Activated B cell treated with CpG ODN at 0.5 μM for 24 hours (primary cell): ENCODE measurements at regions not wholly inside any gene's neighbourhood (a gene's known extent, or its start where the extent isn't known, plus 50 kb on each side); places are given as distances from the start of the nearest gene placed in this dataset.
"Not testable (repeated sequence)": the region's sequence is repeated elsewhere in the genome, so short reads cannot be mapped to it uniquely, and the experiment has no call there.

Source experiments
- ATAC-seq: fragments of 200-7000 bp; cut with Tn5 transposase; one replicate; pipeline ENCODE4 v1.10.0; 2021; ENCODE audit warnings: low read depth, mild to moderate bottlenecking, moderate library complexity
- CTCF ChIA-PET: fragments of 350-600 bp; sonication (Branson Sonifier 250); formaldehyde crosslinking; loops from one replicate; lab custom pipeline; 2021; ENCODE audit warnings: antibody characterized with exemption; lab: Charles Lee
- POLR2A ChIA-PET: fragments of 350-600 bp; sonication (Branson Sonifier 250); formaldehyde crosslinking; loops from one replicate; lab custom pipeline; 2021; ENCODE audit warnings: antibody characterized with exemption; lab: Charles Lee
- DNase-seq: peaks from one replicate; pipeline ENCODE4 v3.0.0; 2022
- H3K27ac Mint-ChIP-seq: one replicate; pipeline ENCODE4 v1.8.0; 2020; ENCODE audit warnings: mixed read lengths
- H3K27me3 Mint-ChIP-seq: one replicate; pipeline ENCODE4 v1.8.0; 2021; ENCODE audit warnings: mixed read lengths
- H3K36me3 Mint-ChIP-seq: one replicate; pipeline ENCODE4 v1.8.0; 2021; ENCODE audit warnings: low read depth, mixed read lengths
- H3K4me1 Mint-ChIP-seq: one replicate; pipeline ENCODE4 v1.8.0; 2021; ENCODE audit warnings: mixed read lengths
- H3K4me3 Mint-ChIP-seq: one replicate; pipeline ENCODE4 v1.8.0; 2020; ENCODE audit warnings: mild to moderate bottlenecking, mixed read lengths
- H3K9me3 Mint-ChIP-seq: one replicate; pipeline ENCODE4 v1.8.0; 2020; ENCODE audit warnings: mixed read lengths
- CTCF ChIP-seq: fragments of 200-600 bp; IDR thresholded peaks from one replicate; pipeline ENCODE4 v1.8.0; 2022; ENCODE audit warnings: antibody characterized with exemption, mild to moderate bottlenecking
- intact Hi-C: fragments of 100-400 bp; cut with micrococcal nuclease; formaldehyde crosslinking; loops from one replicate; pipeline ENCODE4 v1.15.1; 2024

- ChIA-PET CTCF (no interaction called here), POLR2A (no interaction called here)
- ATAC-seq, result no peak
- H3K9me3 Mint-ChIP-seq, result no peaks in the 10 kb centered on the region
- TF ChIP-seq CTCF, result no peak
- H3K27ac Mint-ChIP-seq, result no peak overlapping the region
- H3K4me1 Mint-ChIP-seq, result no peaks in the 10 kb centered on the region
- DNase-seq, result no peak
- no peak overlapping the region for H3K4me3 Mint-ChIP-seq
- no peaks in the 10 kb centered on the region for H3K36me3 Mint-ChIP-seq
- intact Hi-C loops, result no loop called here
- H3K27me3 Mint-ChIP-seq, result peaks cover 6% of the 10 kb centered on the region
Measured at GRCh38 chr1:209123601-209124000, 459.9 kb upstream of the CAMK1G start.

GRCh38 chr1:209129091-209129490 is 454.4 kb upstream of the CAMK1G start:
- intact Hi-C loops, H3K4me1 Mint-ChIP-seq, CTCF ChIA-PET: not testable (repeated sequence)

GRCh38 chr1:209130886-209131285 is 452.6 kb upstream of the CAMK1G start:
- H3K4me1 Mint-ChIP-seq, result no peaks in the 10 kb centered on the region
- no peak overlapping the region for H3K4me3 Mint-ChIP-seq
- no peaks in the 10 kb centered on the region for H3K36me3 Mint-ChIP-seq
- TF ChIP-seq CTCF, result no peak
- ATAC-seq, result no peak
- H3K9me3 Mint-ChIP-seq, result no peaks in the 10 kb centered on the region
- intact Hi-C loops, result no loop called here
- ChIA-PET POLR2A (no interaction called here), CTCF (no interaction called here)
- DNase-seq, result no peak
- H3K27me3 Mint-ChIP-seq, result no peaks in the 10 kb centered on the region
- no peak overlapping the region for H3K27ac Mint-ChIP-seq

More at GRCh38 chr1:209129091-209129490, 454.4 kb upstream of the CAMK1G start:
- H3K36me3 Mint-ChIP-seq, POLR2A ChIA-PET, H3K27ac Mint-ChIP-seq, H3K9me3 Mint-ChIP-seq, ATAC-seq, H3K4me3 Mint-ChIP-seq, DNase-seq, H3K27me3 Mint-ChIP-seq: not testable (repeated sequence)

- CTCF ChIA-PET, result no interaction called here
- Mint-ChIP-seq H3K9me3 (no peaks in the 10 kb centered on the region), H3K27me3 (no peaks in the 10 kb centered on the region), H3K27ac (no peak overlapping the region), H3K4me3 (no peak overlapping the region), H3K36me3 (no peaks in the 10 kb centered on the region), H3K4me1 (no peaks in the 10 kb centered on the region)
- POLR2A ChIA-PET, result no interaction called here
- ATAC-seq (no peak), DNase-seq (no peak)
- intact Hi-C loops, result no loop called here
- no peak for TF ChIP-seq CTCF
Measured at GRCh38 chr1:209132736-209133467, 450.6 kb upstream of the CAMK1G start.

- intact Hi-C loops, result no loop called here
- TF ChIP-seq CTCF, result no peak
- ATAC-seq (no peak), DNase-seq (no peak)
- Mint-ChIP-seq H3K4me1 (no peaks in the 10 kb centered on the region), H3K27ac (no peak overlapping the region), H3K36me3 (no peaks in the 10 kb centered on the region), H3K9me3 (no peaks in the 10 kb centered on the region), H3K4me3 (no peak overlapping the region), H3K27me3 (no peaks in the 10 kb centered on the region)
- POLR2A ChIA-PET, result no interaction called here
- CTCF ChIA-PET, result no interaction called here
Measured at GRCh38 chr1:209134001-209134400, 449.5 kb upstream of the CAMK1G start.

GRCh38 chr1:209143916-209144315 is 439.6 kb upstream of the CAMK1G start:
- ChIA-PET CTCF (no interaction called here), POLR2A (no interaction called here)
- no peaks in the 10 kb centered on the region for H3K36me3 Mint-ChIP-seq
- no peaks in the 10 kb centered on the region for H3K4me1 Mint-ChIP-seq
- intact Hi-C loops, result no loop called here
- no peak overlapping the region for H3K4me3 Mint-ChIP-seq
- no peak for TF ChIP-seq CTCF
- no peak for DNase-seq
- H3K27ac Mint-ChIP-seq, result no peak overlapping the region
- ATAC-seq, result no peak
- H3K27me3 Mint-ChIP-seq, result no peaks in the 10 kb centered on the region
- H3K9me3 Mint-ChIP-seq, result peaks cover 3% of the 10 kb centered on the region
